ENCODE measurements at regions not wholly inside any gene's neighbourhood (a gene's known extent, or its start where the extent isn't known, plus 50 kb on each side); places are given as distances from the start of the nearest gene placed in this dataset.

GRCh38 chr6:78565997-78566396, 301.4 kb upstream of the IRAK1BP1 start:
- TF ChIP-seq YY1 (IDR thresholded peaks at IDR 0.05; ENCODE audit: low read depth): no peak
- no peak for TF ChIP-seq FOXM1 (IDR thresholded peaks at IDR 0.05; ENCODE audit: borderline replicate concordance, low read depth)
- TF ChIP-seq ZBTB7A (IDR thresholded peaks at IDR 0.05; ENCODE audit: low read depth): no peak
- TF ChIP-seq MAX (IDR thresholded peaks at IDR 0.05): no peak
- TF ChIP-seq TEAD4 (IDR thresholded peaks at IDR 0.05): no peak
- TF ChIP-seq EGR1 (IDR thresholded peaks at IDR 0.05): no peak

GRCh38 chr6:78570044-78570443, 297.3 kb upstream of the IRAK1BP1 start:
- TF ChIP-seq TCF12 (IDR thresholded peaks at IDR 0.05; ENCODE audit: low read depth): no peak
- no peak for TF ChIP-seq EP300 (IDR thresholded peaks at IDR 0.05; ENCODE audit: borderline replicate concordance)
- no peak for TF ChIP-seq CREB1 (IDR thresholded peaks at IDR 0.05; ENCODE audit: low read depth)
- TF ChIP-seq TAF1 (IDR thresholded peaks at IDR 0.05; ENCODE audit: low read depth): no peak
- no peak for TF ChIP-seq RAD21 (IDR thresholded peaks at IDR 0.05; ENCODE audit: low read depth)
- no peak for TF ChIP-seq ZBTB7A (IDR thresholded peaks at IDR 0.05; ENCODE audit: low read depth)
- TF ChIP-seq YY1 (IDR thresholded peaks at IDR 0.05; ENCODE audit: low read depth): no peak
- TF ChIP-seq MAX (IDR thresholded peaks at IDR 0.05): no peak
- no peak for TF ChIP-seq TEAD4 (IDR thresholded peaks at IDR 0.05)
- TF ChIP-seq USF1 (IDR thresholded peaks at IDR 0.05): no peak
- no peak for TF ChIP-seq EGR1 (IDR thresholded peaks at IDR 0.05)
- TF ChIP-seq CEBPB (IDR thresholded peaks at IDR 0.05): no peak

GRCh38 chr6:78577585-78577984, 289.8 kb upstream of the IRAK1BP1 start:
- TF ChIP-seq MAX (IDR thresholded peaks at IDR 0.05): no peak
- TF ChIP-seq REST (IDR thresholded peaks at IDR 0.05; ENCODE audit: low read depth): no peak
- TF ChIP-seq NFIC (IDR thresholded peaks at IDR 0.05): no peak
- TF ChIP-seq CREB1 (IDR thresholded peaks at IDR 0.05; ENCODE audit: low read depth): no peak
- TF ChIP-seq TCF12 (IDR thresholded peaks at IDR 0.05; ENCODE audit: low read depth): no peak
- TF ChIP-seq CEBPB (IDR thresholded peaks at IDR 0.05): no peak
- no peak for TF ChIP-seq EGR1 (IDR thresholded peaks at IDR 0.05)
- TF ChIP-seq EP300 (IDR thresholded peaks at IDR 0.05; ENCODE audit: borderline replicate concordance): no peak
- TF ChIP-seq YY1 (IDR thresholded peaks at IDR 0.05; ENCODE audit: low read depth): no peak
- no peak for TF ChIP-seq TEAD4 (IDR thresholded peaks at IDR 0.05)

GRCh38 chr6:78578430-78578829, 288.9 kb upstream of the IRAK1BP1 start:
- TF ChIP-seq EP300 (IDR thresholded peaks at IDR 0.05; ENCODE audit: borderline replicate concordance) (no peak), EGR1 (IDR thresholded peaks at IDR 0.05) (no peak), TEAD4 (IDR thresholded peaks at IDR 0.05) (no peak), YY1 (IDR thresholded peaks at IDR 0.05; ENCODE audit: low read depth) (no peak), ZBTB7A (IDR thresholded peaks at IDR 0.05; ENCODE audit: low read depth) (no peak), USF1 (IDR thresholded peaks at IDR 0.05) (no peak), TCF12 (IDR thresholded peaks at IDR 0.05; ENCODE audit: low read depth) (no peak), FOXM1 (IDR thresholded peaks at IDR 0.05; ENCODE audit: borderline replicate concordance, low read depth) (no peak), REST (IDR thresholded peaks at IDR 0.05; ENCODE audit: low read depth) (no peak), RAD21 (IDR thresholded peaks at IDR 0.05; ENCODE audit: low read depth) (no peak), CEBPB (IDR thresholded peaks at IDR 0.05) (no peak), CREB1 (IDR thresholded peaks at IDR 0.05; ENCODE audit: low read depth) (no peak), MAX (IDR thresholded peaks at IDR 0.05) (no peak), TAF1 (IDR thresholded peaks at IDR 0.05; ENCODE audit: low read depth) (no peak), NFIC (IDR thresholded peaks at IDR 0.05) (no peak)

GRCh38 chr6:78580923-78581322, 286.4 kb upstream of the IRAK1BP1 start:
- TF ChIP-seq NFIC (IDR thresholded peaks at IDR 0.05) (no peak), TAF1 (IDR thresholded peaks at IDR 0.05; ENCODE audit: low read depth) (no peak), RAD21 (IDR thresholded peaks at IDR 0.05; ENCODE audit: low read depth) (no peak), YY1 (IDR thresholded peaks at IDR 0.05; ENCODE audit: low read depth) (no peak), FOXM1 (IDR thresholded peaks at IDR 0.05; ENCODE audit: borderline replicate concordance, low read depth) (no peak), USF1 (IDR thresholded peaks at IDR 0.05) (no peak), TCF12 (IDR thresholded peaks at IDR 0.05; ENCODE audit: low read depth) (no peak), REST (IDR thresholded peaks at IDR 0.05; ENCODE audit: low read depth) (no peak), MAX (IDR thresholded peaks at IDR 0.05) (no peak), CEBPB (IDR thresholded peaks at IDR 0.05) (no peak), ZBTB7A (IDR thresholded peaks at IDR 0.05; ENCODE audit: low read depth) (no peak), CREB1 (IDR thresholded peaks at IDR 0.05; ENCODE audit: low read depth) (no peak), EGR1 (IDR thresholded peaks at IDR 0.05) (no peak), EP300 (IDR thresholded peaks at IDR 0.05; ENCODE audit: borderline replicate concordance) (no peak)

All from Ishikawa (cell line).